ENCODE measurements at regions not wholly inside any gene's neighbourhood (a gene's known extent, or its start where the extent isn't known, plus 50 kb on each side); places are given as distances from the start of the nearest gene placed in this dataset.

- no peak for DNase-seq (ENCODE audit: low spot score)
Observed at GRCh38 chr20:63128367-63128766, 87.6 kb downstream of the YTHDF1 start.

- DNase-seq (ENCODE audit: low spot score) = no peak
Observed at GRCh38 chr20:63127700-63128364, 88.1 kb downstream of the YTHDF1 start.

GRCh38 chr20:63126876-63127699 lies 88.8 kb downstream of the YTHDF1 start:
- no peak for DNase-seq (ENCODE audit: low spot score)

GRCh38 chr20:63125838-63126601 lies 89.9 kb downstream of the YTHDF1 start:
- DNase-seq (ENCODE audit: low spot score) = no peak

- no peak for DNase-seq (ENCODE audit: low spot score)
Observed at GRCh38 chr20:63125581-63125837, 90.4 kb downstream of the YTHDF1 start.

GRCh38 chr20:63124782-63125580 lies 91.0 kb downstream of the YTHDF1 start:
- DNase-seq (ENCODE audit: low spot score) = no peak

- DNase-seq (ENCODE audit: low spot score) = no peak
Observed at GRCh38 chr20:63124092-63124781, 91.7 kb downstream of the YTHDF1 start.

- no peak for DNase-seq (ENCODE audit: low spot score)
Observed at GRCh38 chr20:63123331-63123741, 92.6 kb downstream of the YTHDF1 start.

GRCh38 chr20:63122626-63123025 lies 93.3 kb downstream of the YTHDF1 start:
- no peak for DNase-seq (ENCODE audit: low spot score)

GRCh38 chr20:63121749-63122405 lies 94.1 kb downstream of the YTHDF1 start:
- no peak for DNase-seq (ENCODE audit: low spot score)

GRCh38 chr20:63121246-63121645 lies 94.7 kb downstream of the YTHDF1 start:
- no peak for DNase-seq (ENCODE audit: low spot score)

GRCh38 chr20:63120808-63121090 lies 95.2 kb downstream of the YTHDF1 start:
- no peak for DNase-seq (ENCODE audit: low spot score)

- no peak for DNase-seq (ENCODE audit: low spot score)
Observed at GRCh38 chr20:63119963-63120807, 95.7 kb downstream of the YTHDF1 start.

GRCh38 chr20:63119121-63119962 lies 96.6 kb downstream of the YTHDF1 start:
- DNase-seq (ENCODE audit: low spot score) = no peak

- DNase-seq (ENCODE audit: low spot score) = no peak
Observed at GRCh38 chr20:63118303-63119120, 97.4 kb downstream of the YTHDF1 start.

- DNase-seq (ENCODE audit: low spot score) = no peak
Observed at GRCh38 chr20:63117661-63118302, 98.1 kb downstream of the YTHDF1 start.

GRCh38 chr20:63117151-63117550 lies 98.8 kb downstream of the YTHDF1 start:
- DNase-seq (ENCODE audit: low spot score) = no peak

Data from germinal center (tissue), 1 donor.